SK-N-MC (cell line): ENCODE measurements at regions not wholly inside any gene's neighbourhood (a gene's known extent, or its start where the extent isn't known, plus 50 kb on each side); places are given as distances from the start of the nearest gene placed in this dataset.

ENCODE experiments used
- DNase-seq: peaks from one replicate; pipeline ENCODE4 v3.0.0-alpha.2; 2011; ENCODE audit warnings: low read depth, low spot score
- H3K27ac ChIP-seq: fragments of 200-600 bp; sonication (generic); 2 replicates; pipeline ENCODE4 v1.5.1; 2016; ENCODE audit warnings: mixed run types
- H3K36me3 ChIP-seq: fragments of 200-600 bp; sonication (generic); 2 replicates; pipeline ENCODE4 v1.6.1; 2017; ENCODE audit warnings: antibody characterized with exemption, low read length, mixed read lengths; ENCODE audit not compliant: insufficient read depth
- H3K4me3 ChIP-seq: fragments of 200-600 bp; sonication (generic); 2 replicates; pipeline ENCODE4 v1.5.1; 2016
- H3K9ac ChIP-seq: fragments of 200-600 bp; sonication (generic); 2 replicates; pipeline ENCODE4 v1.8.0; 2017; ENCODE audit warnings: mixed run types, mixed read lengths; ENCODE audit not compliant: insufficient read length
- H3K9me3 ChIP-seq: fragments of 200-600 bp; sonication (generic); 2 replicates; pipeline ENCODE4 v1.6.1; 2017; ENCODE audit warnings: low read depth, mild to moderate bottlenecking, antibody characterized with exemption, low read length, moderate library complexity, mixed read lengths
- EZH2 ChIP-seq: fragments of 200-600 bp; sonication (generic); IDR thresholded peaks from one replicate; pipeline ENCODE4 v1.6.1; 2017; ENCODE audit warnings: antibody characterized with exemption
- FOXP2 ChIP-seq: optimal IDR thresholded peaks from 2 replicates; pipeline ENCODE3; 2011; ENCODE audit warnings: mild to moderate bottlenecking, moderate library complexity; ENCODE audit not compliant: insufficient read depth; ENCODE audit errors: extremely low read length, control extremely low read depth
- POLR2AphosphoS5 ChIP-seq: IDR thresholded peaks from 2 replicates; pipeline ENCODE4 v1.6.1; 2012; ENCODE audit warnings: mild to moderate bottlenecking, low read depth, low read length, borderline replicate concordance

- no peak for TF ChIP-seq POLR2AphosphoS5
- no peak for TF ChIP-seq FOXP2
- TF ChIP-seq EZH2, result no peak
- Histone ChIP-seq H3K4me3 (no peak overlapping the region), H3K36me3 (no peaks in the 10 kb centered on the region), H3K9me3 (no peaks in the 10 kb centered on the region), H3K27ac (no peak overlapping the region), H3K9ac (no peak overlapping the region)
- DNase-seq, result no peak
Measured at GRCh38 chr1:75668813-75669212, 55.7 kb upstream of the ACADM start.

DNA sequence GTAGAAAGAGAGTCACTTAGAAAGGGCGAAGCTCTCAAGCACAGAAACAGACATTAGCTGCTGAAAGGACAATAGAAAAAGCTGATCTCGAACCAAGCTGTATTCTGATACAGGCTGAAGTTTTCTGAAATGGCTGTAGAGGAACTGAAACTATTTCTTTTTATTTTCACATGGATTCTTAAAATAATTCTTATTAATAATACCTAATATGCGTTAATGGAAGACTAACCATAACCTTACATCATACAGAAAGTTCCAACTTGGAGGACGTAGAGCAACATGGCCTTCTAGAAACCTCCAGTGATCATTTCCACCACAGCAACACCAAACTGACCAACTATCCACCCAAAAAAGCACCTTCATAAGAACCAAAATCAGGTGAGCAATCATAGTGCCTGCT lies 52.8 kb upstream of the ACADM start:
- Histone ChIP-seq H3K9ac (no peak overlapping the region), H3K4me3 (no peak overlapping the region), H3K27ac (peak overlapping the region; percentile 70; the same call in 1 of the 2 replicates), H3K36me3 (no peaks in the 10 kb centered on the region), H3K9me3 (no peaks in the 10 kb centered on the region)
- DNase-seq, result no peak
- TF ChIP-seq EZH2 (no peak), FOXP2 (no peak), POLR2AphosphoS5 (no peak)

- Histone ChIP-seq H3K27ac (peak overlapping the region; percentile 70), H3K4me3 (no peak overlapping the region), H3K9me3 (no peaks in the 10 kb centered on the region), H3K36me3 (no peaks in the 10 kb centered on the region), H3K9ac (no peak overlapping the region)
- no peak for DNase-seq
- no peak for TF ChIP-seq POLR2AphosphoS5
- no peak for TF ChIP-seq EZH2
- no peak for TF ChIP-seq FOXP2
Measured at GRCh38 chr1:75672108-75672507, 52.4 kb upstream of the ACADM start.

- no peaks in the 10 kb centered on the region for H3K9me3 ChIP-seq
- TF ChIP-seq POLR2AphosphoS5, result no peak
- H3K36me3 ChIP-seq, result no peaks in the 10 kb centered on the region
- H3K9ac ChIP-seq, result no peak overlapping the region
- peak; percentile 35 for DNase-seq
- H3K4me3 ChIP-seq, result peak overlapping the region; percentile 28; the same call in 1 of the 2 replicates
- H3K27ac ChIP-seq, result peak overlapping the region; percentile 70
Measured at GRCh38 chr1:75672528-75673393, 51.7 kb upstream of the ACADM start.

- H3K9me3 ChIP-seq, result no peaks in the 10 kb centered on the region
- no peaks in the 10 kb centered on the region for H3K36me3 ChIP-seq
- DNase-seq, result no peak
- H3K27ac ChIP-seq, result no peak overlapping the region
- TF ChIP-seq EZH2 (no peak), POLR2AphosphoS5 (no peak), FOXP2 (no peak)
- H3K4me3 ChIP-seq, result no peak overlapping the region
- no peak overlapping the region for H3K9ac ChIP-seq
Measured at GRCh38 chr1:75673399-75673798, 51.1 kb upstream of the ACADM start.

GRCh38 chr1:75673885-75674284 lies 50.6 kb upstream of the ACADM start:
- no peak for TF ChIP-seq POLR2AphosphoS5
- no peak for TF ChIP-seq EZH2
- no peak for TF ChIP-seq FOXP2
- no peak overlapping the region for H3K4me3 ChIP-seq

More at GRCh38 chr1:75673885-75674284, 50.6 kb upstream of the ACADM start:
- Histone ChIP-seq H3K9me3 (no peaks in the 10 kb centered on the region), H3K27ac (no peak overlapping the region), H3K9ac (no peak overlapping the region), H3K36me3 (no peaks in the 10 kb centered on the region)
- DNase-seq, result no peak
